Hepatocyte (in vitro differentiated cells): ENCODE measurements at regions not wholly inside any gene's neighbourhood (a gene's known extent, or its start where the extent isn't known, plus 50 kb on each side); places are given as distances from the start of the nearest gene placed in this dataset.

ENCODE experiments used
- CTCF ChIP-seq: fragments of 200-600 bp; sonication (generic); IDR thresholded peaks from 2 replicates; pipeline ENCODE4 v1.5.1; 2016; ENCODE audit warnings: antibody characterized with exemption, mild to moderate bottlenecking; ENCODE audit not compliant: poor library complexity
- EZH2 ChIP-seq: fragments of 200-600 bp; sonication (generic); IDR thresholded peaks from 2 replicates; pipeline ENCODE4 v1.6.1; 2016; ENCODE audit warnings: antibody characterized with exemption, mild to moderate bottlenecking, borderline replicate concordance
- EZH2phosphoT487 ChIP-seq: fragments of 200-600 bp; sonication (generic); IDR thresholded peaks from one replicate; pipeline ENCODE4 v1.6.1; 2018; ENCODE audit warnings: antibody characterized with exemption, mild to moderate bottlenecking, low read depth, moderate library complexity; ENCODE audit not compliant: unreplicated experiment, severe bottlenecking

GRCh38 chr7:89401690-89402089, 606.2 kb upstream of the TEX47 start:
- TF ChIP-seq EZH2, result no peak
- TF ChIP-seq CTCF, result no peak
- TF ChIP-seq EZH2phosphoT487, result no peak
